ENCODE measurements at regions not wholly inside any gene's neighbourhood (a gene's known extent, or its start where the extent isn't known, plus 50 kb on each side); places are given as distances from the start of the nearest gene placed in this dataset.

GRCh38 chr7:23973264-23973663, 263.2 kb downstream of the STK31 start:
- DNase-seq (ENCODE audit: low read depth in 2 of 2), result no peak

DNA sequence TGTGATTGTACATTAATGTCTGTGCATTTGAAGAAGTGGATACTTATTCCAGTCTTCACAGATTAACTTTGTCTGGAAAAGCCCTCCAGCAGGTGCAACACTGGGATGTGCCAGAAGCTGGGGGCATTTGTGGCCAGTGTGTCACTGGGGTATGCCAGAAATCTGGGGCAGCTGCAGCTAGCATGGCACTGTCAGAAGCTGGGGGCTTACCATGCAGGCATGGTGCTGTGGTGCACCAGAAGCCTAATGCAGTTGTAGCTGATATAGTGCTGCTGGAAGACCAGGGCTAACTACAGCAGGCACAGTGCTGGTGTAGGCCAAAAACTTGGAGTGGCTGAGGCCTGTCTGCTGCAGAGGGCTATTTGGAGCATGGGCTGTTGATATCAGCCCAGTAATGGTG, 270.1 kb downstream of the STK31 start:
- DNase-seq (ENCODE audit: low read depth in 2 of 2), result no peak

DNA sequence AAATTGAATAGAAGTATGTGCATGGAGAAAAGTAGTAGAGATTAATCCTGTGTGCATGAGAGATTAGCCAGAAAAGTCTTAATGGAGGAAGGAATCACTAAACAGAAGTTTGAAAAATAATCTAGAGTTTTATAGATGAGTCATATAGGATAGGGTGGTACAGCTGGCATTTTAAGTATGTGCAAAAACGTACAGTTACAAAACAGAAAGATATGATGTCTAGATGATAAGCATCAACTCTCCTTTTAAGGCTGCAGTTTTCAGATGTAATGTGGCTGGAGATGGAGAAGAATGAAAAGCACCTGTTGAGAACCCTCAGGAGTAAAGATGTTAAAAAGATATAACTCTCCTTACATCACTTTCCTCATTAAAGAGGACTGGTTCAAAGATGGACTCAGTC, 271.3 kb downstream of the STK31 start:
- no peak for DNase-seq (ENCODE audit: low read depth in 2 of 2)

GRCh38 chr7:23981758-23982157, 271.7 kb downstream of the STK31 start:
- DNase-seq (ENCODE audit: low read depth in 2 of 2), result no peak

DNA sequence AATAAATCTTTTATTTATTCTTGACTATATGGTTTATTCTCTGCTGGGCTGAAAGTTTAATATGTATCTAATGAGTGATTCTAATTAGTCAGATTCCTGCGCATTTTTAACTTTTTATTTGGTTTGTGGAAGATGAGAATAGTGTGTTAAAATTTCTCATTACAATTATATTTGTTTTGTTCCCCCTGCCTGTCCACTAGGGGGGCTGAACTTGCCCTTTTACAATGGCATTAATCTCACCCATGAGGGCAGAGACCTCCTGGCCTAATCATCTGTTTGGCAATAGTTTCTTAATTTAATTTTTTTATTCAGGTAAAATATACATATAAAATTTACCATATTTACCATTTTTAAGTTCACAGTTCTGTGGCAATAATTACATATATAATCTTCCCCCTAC, 278.5 kb upstream of the NPY start:
- no peak for DNase-seq (ENCODE audit: low read depth in 2 of 2)

DNA sequence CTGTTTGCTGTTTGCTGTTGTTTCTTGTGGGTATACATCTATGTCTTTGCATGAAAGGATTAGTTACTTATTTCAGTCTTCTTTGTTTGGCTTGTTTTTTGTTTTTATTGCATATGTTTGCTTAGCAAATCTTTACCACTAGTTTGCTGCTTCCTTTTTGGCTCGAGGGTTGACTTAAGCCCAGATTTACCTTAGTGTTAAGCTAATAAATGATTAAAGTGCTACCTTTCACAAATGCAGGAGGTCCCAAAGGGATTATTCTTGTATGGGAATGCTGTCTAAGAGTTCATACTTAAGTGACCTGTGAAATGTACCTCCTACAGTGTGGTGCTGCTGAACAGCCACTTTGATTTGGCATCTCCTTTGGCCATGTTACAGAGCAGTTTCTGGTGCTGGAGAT, 273.5 kb upstream of the NPY start:
- DNase-seq (ENCODE audit: low read depth in 2 of 2), result no peak

DNA sequence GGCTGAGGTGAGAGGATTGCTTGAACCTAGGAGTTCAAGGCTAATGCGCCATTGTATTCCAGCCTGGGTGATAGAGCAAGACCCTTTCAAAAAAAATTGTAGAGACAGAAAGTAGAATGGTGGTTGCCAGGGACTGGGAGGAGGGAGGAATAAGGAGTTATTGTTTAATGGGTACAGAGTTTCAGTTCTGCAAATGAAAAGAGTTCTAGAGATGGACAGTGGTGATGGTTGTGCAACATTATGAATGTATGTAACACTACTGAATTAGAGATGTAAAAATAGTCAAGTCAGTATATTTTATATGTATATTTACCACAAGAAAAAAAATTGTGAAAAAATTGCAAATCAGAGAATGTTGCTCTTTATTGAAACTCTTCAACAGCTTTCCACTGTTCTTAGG, 266.5 kb upstream of the NPY start:
- DNase-seq (ENCODE audit: low read depth in 2 of 2), result no peak

DNA sequence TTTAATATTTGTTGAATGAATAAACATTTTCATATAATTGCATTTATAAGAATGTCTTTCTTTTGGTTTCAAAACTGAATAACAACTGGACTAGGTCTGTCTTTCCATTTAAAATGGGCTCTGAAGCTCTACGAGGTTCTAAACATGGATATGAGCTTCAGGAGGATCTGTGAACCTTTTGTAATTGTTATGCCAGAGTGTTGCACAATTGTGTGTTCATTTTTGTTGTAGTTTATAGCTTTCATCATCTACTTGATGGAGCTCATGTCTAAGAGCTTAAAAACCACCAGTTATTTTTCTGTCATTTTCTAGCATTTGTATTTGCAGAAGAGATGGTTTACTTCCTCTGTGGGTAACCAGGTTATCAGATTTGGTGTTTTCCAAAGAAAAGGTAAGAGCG, 265.7 kb upstream of the NPY start:
- DNase-seq (ENCODE audit: low read depth in 2 of 2), result no peak

DNA sequence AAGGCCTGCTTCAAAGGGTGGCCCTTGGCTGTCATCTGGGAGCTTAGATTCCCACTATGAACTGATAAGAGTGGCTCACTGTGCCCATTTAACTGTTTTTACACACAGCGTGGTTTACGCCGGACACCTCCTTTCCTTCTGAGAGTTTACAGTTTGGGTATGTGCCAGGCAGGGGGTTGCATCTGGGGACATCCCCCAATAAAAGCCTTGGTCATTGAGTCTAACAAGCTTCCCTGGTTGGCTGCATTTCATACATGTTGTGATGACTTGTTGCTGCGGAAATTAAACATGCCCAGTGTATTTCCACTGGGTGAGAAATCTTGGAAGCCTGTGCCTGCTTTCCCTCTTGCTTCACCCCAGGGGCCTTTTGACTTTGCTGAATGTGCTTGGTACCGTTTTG, 264.1 kb upstream of the NPY start:
- DNase-seq (ENCODE audit: low read depth in 2 of 2), result no peak

- no peak for DNase-seq (ENCODE audit: low read depth in 2 of 2)
These were observed 259.5 kb upstream of the NPY start for GRCh38 chr7:24024276-24025068.

DNA sequence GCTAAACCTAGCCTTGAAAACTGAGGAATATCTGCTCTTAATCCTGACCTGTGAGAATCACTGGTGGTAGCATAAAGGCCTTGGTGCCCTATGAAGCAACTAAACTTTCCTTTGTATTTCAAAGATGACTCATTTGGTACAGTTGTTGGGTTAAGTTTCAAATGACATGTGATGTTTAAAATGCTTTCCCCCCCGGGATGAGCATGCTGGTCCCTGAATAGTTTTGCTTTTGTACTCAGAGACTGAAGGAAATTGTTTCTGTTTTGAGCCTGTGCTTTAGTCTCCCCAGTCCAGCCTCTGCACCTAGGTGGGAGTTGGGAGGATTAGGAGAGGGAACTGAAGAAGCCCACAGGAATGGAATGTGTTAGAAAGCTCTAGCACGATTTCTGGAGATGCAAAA, 258.9 kb upstream of the NPY start:
- no peak for DNase-seq (ENCODE audit: low read depth in 2 of 2)

- no peak for DNase-seq (ENCODE audit: low read depth in 2 of 2)
These were observed 258.2 kb upstream of the NPY start for GRCh38 chr7:24025765-24026164.

DNA sequence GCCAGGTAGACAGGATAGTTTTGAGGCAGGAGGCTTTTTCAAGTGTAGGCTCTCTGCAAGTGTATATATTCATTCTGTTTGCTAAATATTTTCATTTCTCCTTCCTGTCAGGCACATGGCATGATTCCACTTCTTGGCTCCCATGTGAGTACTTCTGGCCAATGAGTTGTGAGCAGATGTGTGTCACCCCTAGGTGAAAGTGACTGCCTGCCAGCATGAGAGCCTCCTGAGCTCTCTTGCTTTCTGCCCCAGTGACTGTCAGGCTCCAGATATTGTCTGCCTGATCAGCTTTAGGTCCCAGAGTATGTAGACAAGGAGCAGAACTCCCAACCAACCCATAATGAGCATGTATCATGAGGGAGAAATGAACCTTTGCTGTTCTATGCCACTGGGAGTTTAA, 257.6 kb upstream of the NPY start:
- no peak for DNase-seq (ENCODE audit: low read depth in 2 of 2)

DNA sequence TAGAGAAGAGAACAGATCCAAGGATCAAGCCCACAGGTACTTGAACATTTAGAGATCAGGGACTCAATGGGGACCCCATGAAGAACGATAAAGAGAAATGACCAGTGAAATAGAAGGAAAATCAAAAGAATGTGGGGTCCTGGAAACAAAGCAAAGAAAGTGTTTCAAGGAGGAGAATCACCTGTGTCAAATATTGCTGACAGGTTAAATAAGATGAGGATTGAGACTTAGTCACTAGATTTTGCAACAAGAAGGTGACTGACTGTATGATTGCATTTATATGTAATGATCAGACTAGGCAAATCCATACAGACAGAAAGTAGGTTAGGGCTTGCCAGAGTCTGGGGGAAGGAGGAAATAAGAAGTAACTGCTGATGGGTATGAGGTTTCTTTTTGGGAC, 254.9 kb upstream of the NPY start:
- DNase-seq (ENCODE audit: low read depth in 2 of 2), result no peak

GRCh38 chr7:24034251-24034650, 249.7 kb upstream of the NPY start:
- no peak for DNase-seq (ENCODE audit: low read depth in 2 of 2)

- no peak for DNase-seq (ENCODE audit: low read depth in 2 of 2)
These were observed 248.5 kb upstream of the NPY start for GRCh38 chr7:24035366-24036032.

- DNase-seq (ENCODE audit: low read depth in 2 of 2), result no peak
These were observed 248.0 kb upstream of the NPY start for GRCh38 chr7:24036033-24036412.

- DNase-seq (ENCODE audit: low read depth in 2 of 2), result no peak
These were observed 245.0 kb upstream of the NPY start for GRCh38 chr7:24038993-24039392.

DNA sequence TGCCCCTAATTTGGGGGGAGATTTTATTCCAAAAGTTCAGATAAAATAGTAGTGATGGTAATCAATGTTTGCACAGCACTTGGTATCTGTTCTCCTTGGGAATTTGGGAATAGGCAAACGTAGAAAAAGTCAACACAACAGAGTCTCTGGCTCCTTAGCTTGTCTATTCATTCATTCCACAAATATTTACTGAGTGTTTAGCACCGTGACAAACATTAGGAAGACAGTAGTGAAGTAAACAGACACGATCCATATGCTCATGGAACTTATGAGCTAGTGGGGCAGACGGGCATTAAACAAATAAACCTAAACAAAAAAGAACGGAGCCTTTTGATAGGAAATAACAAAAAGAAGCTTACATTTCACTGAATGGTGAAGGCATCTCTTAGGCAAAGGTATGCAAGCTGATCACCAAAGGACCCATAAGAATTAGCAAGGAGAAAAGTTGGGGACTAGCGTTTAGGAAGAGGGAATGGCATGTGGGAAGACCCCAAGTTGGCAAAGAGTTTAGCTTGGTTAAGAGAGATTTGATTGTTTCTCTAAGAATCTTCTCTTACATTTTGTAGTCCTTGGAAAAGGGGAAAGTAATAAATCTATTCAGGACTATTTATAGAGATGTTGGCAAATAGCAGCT, 243.9 kb upstream of the NPY start:
- DNase-seq (ENCODE audit: low read depth in 2 of 2), result no peak

- no peak for DNase-seq (ENCODE audit: low read depth in 2 of 2)
These were observed 242.0 kb upstream of the NPY start for GRCh38 chr7:24042028-24042427.

DNA sequence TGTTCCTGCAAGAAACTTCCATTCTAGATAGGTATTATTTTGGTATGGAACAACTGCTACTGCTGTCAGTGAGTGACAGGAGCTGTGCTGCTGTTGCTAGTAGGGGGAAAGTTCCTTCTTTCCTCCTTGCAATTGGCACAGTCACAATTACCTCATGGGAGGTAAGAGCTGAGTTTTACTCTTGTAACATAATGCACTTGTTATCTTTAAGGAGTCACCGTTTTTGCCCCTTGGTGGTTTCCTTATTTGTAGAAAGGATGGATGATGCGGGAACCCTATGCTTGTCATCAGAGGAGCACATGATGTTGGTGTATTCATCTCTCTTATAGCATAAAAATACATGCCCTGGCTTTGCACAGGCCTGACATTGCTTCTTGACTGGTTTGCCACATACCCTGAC, 234.7 kb upstream of the NPY start:
- no peak for DNase-seq (ENCODE audit: low read depth in 2 of 2)

DNA sequence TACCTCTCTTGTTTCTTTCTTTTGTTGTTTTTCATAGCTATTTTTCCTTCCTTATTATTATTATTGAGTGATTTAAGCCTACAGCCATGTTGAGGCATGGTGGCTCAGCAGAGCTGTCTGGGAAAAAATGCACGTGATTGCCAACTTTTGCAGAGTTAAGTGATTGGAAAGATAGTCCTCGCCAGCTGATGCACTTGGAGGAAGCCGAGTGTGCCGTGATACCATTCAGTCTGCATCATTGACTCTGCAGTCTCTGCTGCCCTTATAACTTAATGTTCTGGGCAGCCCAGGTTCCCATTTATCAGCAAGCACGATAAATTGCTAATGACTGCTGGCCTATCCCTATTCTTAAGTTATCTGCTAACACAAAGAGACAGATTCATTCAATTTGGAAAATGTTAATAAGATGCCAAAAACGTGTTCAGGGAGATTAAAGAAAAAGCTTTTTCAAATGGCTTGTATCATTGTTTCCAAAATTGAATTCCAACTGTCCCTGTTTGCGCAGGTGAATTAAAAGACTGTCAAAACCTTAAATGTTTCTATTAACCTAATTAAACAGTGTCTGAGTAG, 232.9 kb upstream of the NPY start:
- no peak for DNase-seq (ENCODE audit: low read depth in 2 of 2)

DNA sequence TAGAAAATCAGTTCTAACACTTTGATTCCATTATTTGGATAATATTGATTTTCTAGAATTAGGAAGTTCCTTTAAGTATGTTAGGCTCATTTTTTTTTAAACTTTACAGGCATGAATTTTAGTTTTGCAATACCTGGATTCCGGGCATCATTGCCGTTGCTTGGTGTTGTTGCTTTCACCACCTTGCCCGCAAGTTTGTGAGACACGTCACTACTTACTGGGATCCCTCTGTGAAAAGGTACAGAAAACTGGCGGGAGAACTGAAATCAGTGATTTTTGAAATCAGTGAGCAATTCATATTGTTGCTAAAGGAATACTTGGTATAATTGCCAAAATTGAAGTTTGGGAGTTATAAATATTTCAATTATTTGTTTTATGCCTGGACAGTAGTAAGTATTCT, 232.3 kb upstream of the NPY start:
- no peak for DNase-seq (ENCODE audit: low read depth in 2 of 2)

Data from fibroblast of skin of left biceps (primary cell).